ENCODE measurements at regions not wholly inside any gene's neighbourhood (a gene's known extent, or its start where the extent isn't known, plus 50 kb on each side); places are given as distances from the start of the nearest gene placed in this dataset.

DNA sequence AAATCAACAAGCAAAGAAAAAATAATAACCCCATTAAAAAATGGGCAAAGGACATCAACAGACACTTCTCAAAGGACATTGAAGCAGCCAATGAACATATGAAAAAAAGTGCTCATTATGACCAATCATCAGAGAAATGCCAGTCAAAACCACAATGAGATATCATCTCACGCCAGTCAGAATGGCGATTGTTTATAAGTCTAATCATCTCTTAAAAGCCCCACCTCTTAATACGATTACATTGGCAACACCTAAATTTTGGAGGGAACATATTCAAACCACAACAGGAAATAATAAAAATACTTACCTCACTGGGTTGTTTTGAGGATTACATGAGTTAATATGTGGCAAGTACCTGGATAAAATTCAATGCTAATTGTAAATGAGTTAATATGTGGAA lies 57.1 kb upstream of the PLPPR4 start:
- H3K4ac ChIP-seq (ENCODE audit: low read depth, low read length), result no peak overlapping the region
- H3T11ph ChIP-seq (ENCODE audit: low read length), result no peak overlapping the region
- H2BK20ac ChIP-seq (ENCODE audit: low read depth, low read length, poor library complexity, severe bottlenecking), result no peak overlapping the region
- H3K23me2 ChIP-seq (ENCODE audit: insufficient read length, low read depth, low read length, poor library complexity, severe bottlenecking), result no peaks in the 10 kb centered on the region
- no peaks in the 10 kb centered on the region for H4K20me1 ChIP-seq (ENCODE audit: control insufficient read depth, insufficient read depth, insufficient read length)
- H3K18ac ChIP-seq (ENCODE audit: insufficient read length, low read depth, low read length), result no peak overlapping the region
- no peak overlapping the region for H2BK12ac ChIP-seq (ENCODE audit: insufficient read length, low read depth, low read length)
- no peak overlapping the region for H3K23ac ChIP-seq (ENCODE audit: insufficient read length, low read depth, low read length)
- no peak overlapping the region for H3K4me3 Mint-ChIP-seq
- H4K5ac ChIP-seq (ENCODE audit: insufficient read length, low read depth, low read length), result no peak overlapping the region
- H3K9me3 Mint-ChIP-seq, result no peaks in the 10 kb centered on the region
- H2BK15ac ChIP-seq (ENCODE audit: low read depth, low read length), result no peak overlapping the region
- H3K4me1 ChIP-seq (ENCODE audit: insufficient read depth, low read length), result no peaks in the 10 kb centered on the region
- no peaks in the 10 kb centered on the region for H3K4me1 Mint-ChIP-seq
- no peaks in the 10 kb centered on the region for H3K36me3 Mint-ChIP-seq (ENCODE audit: insufficient read depth in 1 of 3, low read depth in 3 of 3)
- TF ChIP-seq CTCF (conservative IDR thresholded peaks at IDR 0.05), result no peak
- H3K27ac ChIP-seq (ENCODE audit: insufficient read length, low read depth, low read length), result no peak overlapping the region
- H3K79me1 ChIP-seq (ENCODE audit: insufficient read depth, low read depth, low read length, poor library complexity, severe bottlenecking), result no peaks in the 10 kb centered on the region
- WGBS (ENCODE audit: extremely low coverage, insufficient read length, low lambda C conversion rate), result no CpG with 5 or more reads among the region's 3 CpGs
- H2BK5ac ChIP-seq (ENCODE audit: insufficient read length, low read length), result no peak overlapping the region
- no peaks in the 10 kb centered on the region for H3K27me3 ChIP-seq (ENCODE audit: insufficient read depth, low read length)
- no peak overlapping the region for H3K27ac Mint-ChIP-seq
- no peak overlapping the region for H4K8ac ChIP-seq (replicated peaks; ENCODE audit: insufficient read length, low read depth, low read length)
- no peak overlapping the region for H3K14ac ChIP-seq (ENCODE audit: insufficient read depth, low read length)
- H3K9ac ChIP-seq (ENCODE audit: extremely low read depth, insufficient read length, low read length), result no peak overlapping the region
- DNase-seq, result no peak
- H4K91ac ChIP-seq (ENCODE audit: insufficient read length, low read depth, low read length), result no peak overlapping the region
- H3K9me3 ChIP-seq (ENCODE audit: control insufficient read depth, low read depth, low read length), result no peaks in the 10 kb centered on the region
- H3K56ac ChIP-seq (ENCODE audit: insufficient read length, low read depth, low read length), result no peak overlapping the region
- no peak overlapping the region for H2AK5ac ChIP-seq (ENCODE audit: insufficient read length, low read length)
- no peak overlapping the region for H2BK120ac ChIP-seq (ENCODE audit: low read depth, low read length, poor library complexity, severe bottlenecking)
- H3K79me2 ChIP-seq (ENCODE audit: insufficient read depth, low read length), result no peaks in the 10 kb centered on the region
- H3K27me3 Mint-ChIP-seq (ENCODE audit: low read depth), result no peaks in the 10 kb centered on the region
- H2AFZ ChIP-seq (ENCODE audit: low read length), result no peak overlapping the region
- H3K4me2 ChIP-seq (ENCODE audit: insufficient read depth, insufficient read length, low read length), result no peak overlapping the region

Measured in H9 (cell line).